T47D (cell line): ENCODE measurements at regions not wholly inside any gene's neighbourhood (a gene's known extent, or its start where the extent isn't known, plus 50 kb on each side); places are given as distances from the start of the nearest gene placed in this dataset.

Experiments
- DNase-seq, 2 experiments: peaks; one replicate each; pipeline versions ENCODE4 v3.0.0 to v3.0.0-alpha.2; 2011 to 2012; ENCODE audit warnings: low read depth in 1 of 2, low spot score in 1 of 2
- JUND ChIP-seq: IDR thresholded peaks from 2 replicates; pipeline ENCODE4 v1.6.1; 2012; ENCODE audit warnings: low read depth
- in situ Hi-C: cut with HindIII; loops from 2 replicates; pipeline ENCODE4 v1.10.0; 2016; ENCODE audit warnings: low sequenced_read_pairs, low pct_unique_long_range_greater_than_20kb

DNA sequence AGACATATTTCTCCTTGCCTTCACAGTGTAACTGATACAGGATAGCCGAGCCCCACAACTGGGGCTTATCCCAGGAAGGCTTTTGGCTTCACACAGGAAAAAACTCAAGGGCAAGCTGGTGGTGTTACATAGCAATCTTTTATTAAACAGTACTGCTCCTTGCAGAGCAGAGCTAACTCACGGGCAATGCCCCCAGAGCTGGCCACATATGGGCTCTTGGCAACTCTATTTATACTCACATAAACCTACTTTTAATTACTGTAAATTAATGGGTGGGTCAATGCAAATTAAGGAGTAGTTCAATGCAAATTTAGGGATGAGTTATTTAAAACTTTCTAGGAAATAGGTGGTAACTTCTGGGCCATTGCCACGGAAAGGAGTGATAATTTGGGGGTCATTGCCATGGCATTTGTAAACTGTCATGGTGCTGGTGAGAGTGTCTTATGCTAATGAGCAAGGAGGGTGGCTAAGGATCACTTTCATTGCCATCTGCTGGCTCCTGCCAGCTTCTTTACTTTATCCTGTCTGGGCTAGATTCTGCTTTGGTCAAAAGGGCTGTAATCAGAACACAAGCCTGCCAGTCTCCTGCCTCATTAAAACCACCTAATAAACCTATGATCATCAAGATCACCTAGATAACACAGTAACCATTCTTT, 288.8 kb downstream of the CENPC start:
- no peak for DNase-seq
- no peak for TF ChIP-seq JUND
- in situ Hi-C loops: no loop called here

DNA sequence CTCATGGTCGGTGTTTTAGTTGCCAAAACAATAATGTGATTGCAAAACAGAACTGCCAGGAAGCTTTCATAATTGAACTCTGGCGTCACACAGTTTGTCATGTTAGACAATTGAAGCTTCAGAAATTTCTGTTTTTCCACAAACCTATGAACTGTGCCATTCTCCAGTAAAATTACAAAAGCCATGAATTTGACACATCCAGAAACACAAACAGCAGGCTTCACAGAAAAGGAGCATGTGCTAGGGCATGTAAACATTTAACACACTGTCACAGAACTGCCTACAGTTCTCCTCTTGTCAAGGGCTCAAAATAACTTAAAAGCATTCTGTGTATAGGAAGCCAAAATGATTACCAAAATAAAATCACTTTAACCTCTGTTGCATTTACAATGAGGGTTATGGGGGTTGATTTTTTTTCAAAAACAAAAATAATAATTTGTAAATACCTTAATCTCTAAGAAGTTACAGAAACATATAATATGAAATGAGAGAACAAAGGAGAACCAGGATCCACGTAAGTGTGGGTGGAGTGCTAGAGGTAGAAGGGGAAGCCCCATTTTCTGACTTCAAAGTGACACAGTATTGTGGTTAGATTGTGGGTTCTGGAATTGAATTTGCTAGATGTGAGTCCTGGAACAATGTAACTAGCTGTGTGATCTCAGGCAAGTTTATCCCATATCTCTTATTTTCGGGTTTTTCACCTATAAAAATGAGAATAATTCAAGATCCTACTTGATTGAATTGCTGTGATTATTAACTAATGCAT, 295.0 kb downstream of the CENPC start:
- in situ Hi-C loops: no loop called here
- TF ChIP-seq JUND: no peak
- DNase-seq: no peak

DNA sequence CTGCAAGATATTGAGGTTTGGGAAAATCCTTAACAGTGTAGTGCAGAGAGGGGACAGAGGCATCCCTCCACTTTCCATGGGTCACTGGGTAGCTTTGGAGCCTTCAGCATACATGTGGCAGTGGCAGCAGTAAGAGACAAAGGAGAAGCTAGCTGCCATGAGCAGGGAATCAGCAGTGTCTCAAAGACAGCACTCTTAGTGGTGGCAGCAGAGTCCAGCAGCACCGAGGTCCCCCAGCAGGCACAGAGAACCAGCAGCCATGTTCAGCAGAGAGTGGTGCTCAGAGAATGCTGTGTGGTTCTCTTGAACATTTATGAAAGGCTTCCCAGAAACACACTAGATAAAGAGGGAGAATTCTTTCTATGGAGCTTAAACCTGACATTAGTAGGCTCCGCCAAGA, 308.5 kb downstream of the CENPC start:
- in situ Hi-C loops: no loop called here
- no peak for TF ChIP-seq JUND
- DNase-seq: no peak

DNA sequence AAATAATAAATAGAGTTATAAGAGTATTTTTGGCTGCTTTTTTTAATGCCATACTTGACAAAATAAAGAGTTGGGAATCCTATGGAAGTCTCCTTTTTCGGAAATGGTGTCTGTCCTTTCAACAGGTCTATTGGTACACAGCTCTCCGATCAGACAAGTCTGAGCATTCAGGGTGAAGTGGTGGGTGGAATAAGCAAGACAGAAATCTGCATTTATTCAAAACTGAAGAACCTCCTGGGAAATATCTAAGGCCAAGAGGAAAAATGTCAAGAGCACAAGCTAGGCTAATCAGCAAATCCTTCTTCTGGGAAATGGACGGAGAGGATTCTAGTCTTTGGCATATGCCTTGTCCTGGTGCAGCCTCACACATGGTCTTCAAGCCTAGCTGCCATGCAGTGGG, 309.0 kb downstream of the CENPC start:
- no peak for TF ChIP-seq JUND
- in situ Hi-C loops: no loop called here
- DNase-seq: no peak

DNA sequence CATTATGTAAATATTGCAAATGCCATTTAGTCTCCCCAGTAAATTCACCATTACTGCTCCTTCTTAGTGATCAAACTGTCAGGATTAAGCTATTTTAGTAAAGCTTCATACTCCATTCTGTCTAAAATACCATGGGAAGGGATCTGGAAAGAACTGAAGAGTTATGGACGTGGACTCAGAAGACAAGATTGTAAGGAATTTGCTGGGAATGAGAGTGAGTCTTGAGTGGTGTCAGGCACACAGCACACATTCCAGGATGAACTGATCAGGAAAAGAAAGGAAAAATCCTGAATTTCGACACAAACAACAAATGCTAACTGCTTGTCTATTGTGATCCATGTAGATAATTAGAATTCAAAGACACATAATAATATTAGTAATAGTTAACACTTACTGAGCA, 311.0 kb downstream of the CENPC start:
- in situ Hi-C loops: no loop called here
- no peak for DNase-seq
- TF ChIP-seq JUND: no peak

DNA sequence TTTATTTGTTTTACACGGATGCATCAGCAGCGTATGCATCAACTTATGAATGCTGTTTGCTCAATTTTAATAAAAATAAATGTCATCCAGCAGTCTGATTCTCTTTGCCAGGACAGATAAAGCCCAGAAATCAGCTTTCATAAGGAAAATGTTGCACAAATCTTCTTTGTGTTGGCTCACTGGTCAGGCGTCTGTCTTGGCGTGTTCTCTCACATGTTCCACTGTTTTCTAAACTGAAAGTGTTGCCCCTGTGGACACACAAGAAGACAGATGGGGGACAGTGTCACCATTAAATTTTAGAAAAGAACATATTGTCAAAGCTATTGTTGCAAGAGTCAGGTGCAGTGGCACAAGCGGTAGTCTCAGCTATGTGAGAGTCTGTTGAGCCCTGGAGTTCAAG, 316.2 kb downstream of the CENPC start:
- DNase-seq: no peak
- in situ Hi-C loops: no loop called here
- TF ChIP-seq JUND: no peak

DNA sequence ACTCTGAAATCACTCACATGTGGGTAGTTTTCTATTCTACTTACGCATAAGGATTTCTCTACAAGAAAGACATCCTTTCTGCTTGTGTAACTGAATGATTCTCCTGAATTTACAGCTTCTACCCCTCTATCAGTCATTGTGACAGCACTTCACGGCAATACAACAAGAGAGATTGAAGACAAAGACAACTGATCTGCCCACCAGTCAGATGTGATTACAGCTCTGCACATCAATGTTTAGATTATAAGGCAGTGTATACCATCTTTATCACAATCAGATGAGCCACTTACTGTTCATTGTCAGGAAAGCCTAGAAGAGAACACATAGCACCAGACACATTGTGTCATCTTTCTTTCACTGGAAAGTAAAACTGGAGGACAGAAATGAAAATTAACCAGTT, 324.4 kb downstream of the CENPC start:
- no peak for TF ChIP-seq JUND
- DNase-seq: no peak
- in situ Hi-C loops: no loop called here

DNA sequence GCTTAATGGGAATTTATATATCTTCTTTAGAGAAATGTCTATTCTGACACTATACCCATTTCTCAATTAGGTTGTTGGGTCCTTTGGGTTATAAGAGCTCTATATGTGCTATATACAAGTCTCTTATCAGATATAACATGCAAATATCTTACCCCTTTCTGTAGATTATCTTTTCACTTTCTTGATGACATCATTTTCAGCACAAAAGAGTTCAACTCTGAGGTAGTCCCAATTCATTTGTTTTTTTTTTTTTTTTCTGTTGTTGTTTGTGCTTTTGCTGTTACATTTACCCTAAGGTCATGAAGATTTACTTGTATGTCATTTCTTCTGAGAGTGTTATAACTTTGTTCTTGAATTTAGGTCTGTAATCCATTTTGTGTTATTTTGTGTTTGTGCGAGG, 326.4 kb downstream of the CENPC start:
- in situ Hi-C loops: no loop called here
- no peak for TF ChIP-seq JUND

DNA sequence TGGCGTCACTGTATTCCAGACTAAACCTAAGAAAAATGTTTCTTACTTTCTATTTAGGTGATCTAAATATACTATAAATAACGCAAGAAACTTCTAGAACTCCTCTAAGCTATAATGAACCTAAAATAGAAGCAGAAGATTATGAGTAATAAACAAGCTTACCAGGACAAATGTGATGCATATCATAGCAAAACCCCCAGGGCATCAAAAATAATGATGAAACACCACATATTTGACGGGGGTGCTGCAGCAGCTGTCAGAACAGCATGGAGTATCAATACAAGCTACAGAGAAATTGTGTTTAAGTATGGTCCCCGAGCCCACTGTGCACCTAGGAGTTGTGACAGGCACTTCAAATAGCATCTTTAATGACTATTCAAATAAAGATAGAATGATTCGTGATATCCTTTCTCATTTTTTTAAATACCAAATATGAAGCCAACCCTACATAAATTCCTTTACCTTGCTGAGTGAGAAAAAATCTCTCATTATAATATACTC, 337.3 kb downstream of the CENPC start:
- no peak for DNase-seq
- in situ Hi-C loops: no loop called here
- no peak for TF ChIP-seq JUND

More for the DNA sequence above, 326.4 kb downstream of the CENPC start:
- no peak for DNase-seq

DNA sequence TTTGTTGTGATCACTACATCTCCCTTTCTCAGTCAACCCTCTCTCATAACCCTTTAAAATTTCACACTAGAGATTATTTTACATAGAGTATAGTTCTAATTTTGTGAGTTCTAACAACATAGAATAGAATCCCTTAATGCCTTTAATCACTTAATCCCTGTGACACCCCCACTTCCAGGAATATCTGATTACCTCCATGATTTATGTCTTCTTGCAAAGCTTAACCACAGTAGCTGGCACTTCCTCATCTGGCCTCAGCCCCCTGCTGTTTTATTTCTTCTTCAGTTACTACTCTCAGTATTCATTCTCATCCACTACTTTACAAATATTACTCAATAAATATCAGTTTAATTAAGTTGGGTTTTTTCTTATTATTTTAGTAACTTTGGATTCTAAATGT, 340.9 kb downstream of the CENPC start:
- in situ Hi-C loops: no loop called here
- no peak for TF ChIP-seq JUND
- DNase-seq: no peak

DNA sequence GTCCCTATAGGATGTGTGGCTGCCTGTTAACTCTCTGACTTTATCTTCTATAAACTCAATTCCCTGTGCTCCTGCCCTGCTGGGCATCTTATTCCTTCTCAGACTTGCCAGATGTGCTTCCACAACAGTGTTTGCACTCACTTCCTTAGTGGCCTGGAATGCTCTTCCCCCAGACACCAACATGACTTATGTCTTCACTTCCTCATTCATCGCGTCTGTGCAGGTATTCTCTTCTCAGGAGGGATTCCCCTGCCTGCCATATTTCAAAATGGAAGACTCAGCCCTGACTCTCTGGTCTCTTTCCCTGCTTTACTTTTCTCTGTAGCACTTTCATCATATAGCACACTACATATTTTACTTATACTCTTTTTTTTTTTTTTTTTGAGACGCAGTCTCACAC, 344.0 kb downstream of the CENPC start:
- DNase-seq: no peak
- no peak for TF ChIP-seq JUND
- in situ Hi-C loops: no loop called here

DNA sequence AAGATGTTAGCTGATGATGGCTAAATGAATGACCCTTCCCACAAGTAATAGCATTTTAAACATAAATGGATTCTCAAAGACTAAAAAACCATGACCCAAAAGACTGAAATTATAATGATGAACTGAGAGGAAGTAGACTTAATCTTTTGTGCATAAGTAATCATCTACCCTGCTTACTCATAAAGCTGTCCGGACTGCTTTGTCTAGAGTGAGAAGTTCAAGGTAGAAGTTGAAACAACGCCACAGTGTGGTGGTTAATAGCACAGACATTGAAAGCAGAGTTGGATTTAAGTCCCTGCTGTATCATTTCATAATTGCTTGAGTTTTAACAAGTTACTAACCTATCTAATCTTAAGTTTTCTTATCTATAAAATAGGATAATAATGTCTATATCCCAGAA, 346.6 kb downstream of the CENPC start:
- peak in 1 of 2 experiments; percentile 67 for DNase-seq
- TF ChIP-seq JUND: no peak
- in situ Hi-C loops: no loop called here

DNA sequence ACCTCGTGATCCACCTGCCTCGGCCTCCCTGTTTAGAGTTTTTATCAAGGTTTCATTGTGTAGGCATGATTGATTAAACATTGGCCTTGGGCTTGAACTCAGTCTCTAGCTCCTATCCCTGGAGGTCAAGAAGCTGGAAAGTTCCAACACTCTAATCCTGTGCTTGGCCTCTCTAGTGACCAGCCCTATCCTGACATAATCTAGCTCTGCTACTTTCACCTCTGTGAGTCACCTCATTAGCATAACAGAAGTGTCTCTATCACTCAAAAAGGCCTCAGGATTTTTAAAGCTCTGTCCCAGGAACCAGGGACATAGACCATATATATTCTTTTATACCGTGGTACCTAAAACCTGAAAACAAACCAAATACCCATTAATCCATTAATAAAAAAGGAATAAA, 377.5 kb downstream of the CENPC start:
- no peak for DNase-seq
- no peak for TF ChIP-seq JUND
- in situ Hi-C loops: no loop called here
